ENCODE measurements at regions not wholly inside any gene's neighbourhood (a gene's known extent, or its start where the extent isn't known, plus 50 kb on each side); places are given as distances from the start of the nearest gene placed in this dataset.

DNA sequence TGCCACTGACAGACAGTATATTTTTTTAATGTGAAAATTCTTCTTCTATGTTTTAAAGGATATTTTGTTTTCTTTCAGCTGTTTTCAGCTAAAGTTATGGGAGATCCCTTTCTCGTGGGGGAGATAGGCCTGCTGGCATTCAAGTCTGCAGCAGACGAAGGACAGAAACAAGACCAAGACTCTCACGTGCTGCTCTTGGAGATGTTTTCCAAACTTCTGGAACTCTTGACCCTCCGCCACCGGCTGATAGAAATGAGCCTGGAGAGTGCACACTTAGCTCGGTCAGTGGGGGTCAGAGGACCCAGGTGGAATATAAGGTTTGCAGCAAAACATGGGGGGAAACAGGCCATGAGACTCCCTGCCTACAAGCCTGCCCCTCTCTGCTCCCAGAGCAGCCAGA is 120.5 kb downstream of the CD164 start:
- Histone ChIP-seq H3K4me2 (ENCODE audit: low read length) (no peak overlapping the region), H3K4me3 (ENCODE audit: low read depth, low read length, poor library complexity, severe bottlenecking) (no peak overlapping the region), H3K9me3 (ENCODE audit: low read length) (no peaks in the 10 kb centered on the region), H3K9me2 (ENCODE audit: insufficient read depth, low read length) (no peaks in the 10 kb centered on the region), H3K36me3 (ENCODE audit: insufficient read depth, low read length) (no peaks in the 10 kb centered on the region), H3K27ac (ENCODE audit: low read depth, low read length, poor library complexity, severe bottlenecking) (no peak overlapping the region), H3K4me1 (ENCODE audit: insufficient read depth, low read length, poor library complexity, severe bottlenecking) (no peaks in the 10 kb centered on the region), H3K79me2 (ENCODE audit: insufficient read depth, low read depth, low read length) (no peaks in the 10 kb centered on the region), H2AFZ (ENCODE audit: low read length) (no peak overlapping the region), H4K20me1 (ENCODE audit: insufficient read depth, low read length) (no peaks in the 10 kb centered on the region)
- TF ChIP-seq, protein P1, sequence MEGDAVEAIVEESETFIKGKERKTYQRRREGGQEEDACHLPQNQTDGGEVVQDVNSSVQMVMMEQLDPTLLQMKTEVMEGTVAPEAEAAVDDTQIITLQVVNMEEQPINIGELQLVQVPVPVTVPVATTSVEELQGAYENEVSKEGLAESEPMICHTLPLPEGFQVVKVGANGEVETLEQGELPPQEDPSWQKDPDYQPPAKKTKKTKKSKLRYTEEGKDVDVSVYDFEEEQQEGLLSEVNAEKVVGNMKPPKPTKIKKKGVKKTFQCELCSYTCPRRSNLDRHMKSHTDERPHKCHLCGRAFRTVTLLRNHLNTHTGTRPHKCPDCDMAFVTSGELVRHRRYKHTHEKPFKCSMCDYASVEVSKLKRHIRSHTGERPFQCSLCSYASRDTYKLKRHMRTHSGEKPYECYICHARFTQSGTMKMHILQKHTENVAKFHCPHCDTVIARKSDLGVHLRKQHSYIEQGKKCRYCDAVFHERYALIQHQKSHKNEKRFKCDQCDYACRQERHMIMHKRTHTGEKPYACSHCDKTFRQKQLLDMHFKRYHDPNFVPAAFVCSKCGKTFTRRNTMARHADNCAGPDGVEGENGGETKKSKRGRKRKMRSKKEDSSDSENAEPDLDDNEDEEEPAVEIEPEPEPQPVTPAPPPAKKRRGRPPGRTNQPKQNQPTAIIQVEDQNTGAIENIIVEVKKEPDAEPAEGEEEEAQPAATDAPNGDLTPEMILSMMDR (conservative IDR thresholded peaks at IDR 0.05; ENCODE audit: low read length) = no peak
- no peak for TF ChIP-seq EZH2phosphoT487 (IDR thresholded peaks at IDR 0.05; ENCODE audit: borderline replicate concordance, low read depth, low read length)
- BruUV-seq (replicated peaks) = no TSS peak
- intact Hi-C loops (cut with micrococcal nuclease; ENCODE audit: unreplicated experiment) = no loop called here
- ChIA-PET CTCF (ENCODE audit: unreplicated experiment) (no interaction called here), POLR2A (no interaction called here)
- DNase-seq (ENCODE audit: low spot score) = no peak

DNA sequence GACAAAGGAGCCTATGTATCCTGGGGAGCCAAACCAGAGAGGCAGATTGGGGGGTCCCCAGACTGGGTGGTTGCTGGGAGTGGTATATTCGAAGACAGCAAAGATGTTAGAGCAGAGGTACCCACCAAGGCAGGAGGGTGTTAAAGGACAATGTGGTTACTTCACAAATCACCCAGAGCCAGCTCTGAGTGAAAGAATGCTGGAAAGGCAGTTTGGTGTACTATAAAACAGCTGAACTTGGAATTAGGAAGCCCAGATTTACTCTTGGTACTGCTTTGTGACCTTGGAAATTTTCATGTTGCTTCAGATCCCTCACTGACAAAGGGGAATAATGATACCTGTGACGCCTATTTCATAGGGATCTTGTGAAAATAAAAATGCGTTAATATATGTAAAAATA is 121.6 kb downstream of the CD164 start:
- Histone ChIP-seq H3K4me1 (ENCODE audit: insufficient read depth, low read length, poor library complexity, severe bottlenecking) (no peaks in the 10 kb centered on the region), H2AFZ (ENCODE audit: low read length) (no peak overlapping the region), H3K9me2 (ENCODE audit: insufficient read depth, low read length) (no peaks in the 10 kb centered on the region), H3K27ac (ENCODE audit: low read depth, low read length, poor library complexity, severe bottlenecking) (no peak overlapping the region), H3K9me3 (ENCODE audit: low read length) (no peaks in the 10 kb centered on the region), H3K4me2 (ENCODE audit: low read length) (no peak overlapping the region), H3K4me3 (ENCODE audit: low read depth, low read length, poor library complexity, severe bottlenecking) (no peak overlapping the region), H4K20me1 (ENCODE audit: insufficient read depth, low read length) (no peaks in the 10 kb centered on the region), H3K79me2 (ENCODE audit: insufficient read depth, low read depth, low read length) (no peaks in the 10 kb centered on the region), H3K36me3 (ENCODE audit: insufficient read depth, low read length) (no peaks in the 10 kb centered on the region)
- no peak for DNase-seq (ENCODE audit: low spot score)
- BruUV-seq (replicated peaks) = no TSS peak
- ChIA-PET POLR2A (no interaction called here), CTCF (ENCODE audit: unreplicated experiment) (no interaction called here)
- intact Hi-C loops (cut with micrococcal nuclease; ENCODE audit: unreplicated experiment) = no loop called here
- TF ChIP-seq, protein P1 (conservative IDR thresholded peaks at IDR 0.05; ENCODE audit: low read length) = no peak
- TF ChIP-seq EZH2phosphoT487 (IDR thresholded peaks at IDR 0.05; ENCODE audit: borderline replicate concordance, low read depth, low read length) = no peak

DNA sequence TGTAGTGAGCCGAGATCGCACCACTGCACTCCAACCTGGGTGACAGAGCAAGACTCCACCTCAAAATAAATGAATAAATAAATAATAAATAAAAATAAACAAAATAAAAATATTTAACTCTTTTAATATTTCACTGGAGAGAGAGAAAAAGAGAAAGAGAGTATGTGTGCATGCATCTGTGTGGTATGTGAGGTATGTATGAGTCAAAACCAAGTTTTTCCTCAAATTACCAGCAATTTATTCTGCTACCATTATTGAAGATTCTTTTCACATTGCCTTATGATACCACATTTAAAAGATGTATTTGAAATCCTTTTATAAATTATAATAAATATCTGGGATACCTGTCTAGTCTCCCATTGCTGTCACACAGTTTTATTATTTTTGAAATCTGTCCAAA is 122.1 kb downstream of the CD164 start:
- intact Hi-C loops (cut with micrococcal nuclease; ENCODE audit: unreplicated experiment) = no loop called here
- no peaks in the 10 kb centered on the region for H3K9me3 ChIP-seq (ENCODE audit: low read length)
- BruUV-seq (replicated peaks) = no TSS peak
- H3K79me2 ChIP-seq (ENCODE audit: insufficient read depth, low read depth, low read length) = no peaks in the 10 kb centered on the region
- POLR2A ChIA-PET = no interaction called here
- H3K4me3 ChIP-seq (ENCODE audit: low read depth, low read length, poor library complexity, severe bottlenecking) = no peak overlapping the region
- no peaks in the 10 kb centered on the region for H3K9me2 ChIP-seq (ENCODE audit: insufficient read depth, low read length)
- DNase-seq (ENCODE audit: low spot score) = no peak
- H3K4me1 ChIP-seq (ENCODE audit: insufficient read depth, low read length, poor library complexity, severe bottlenecking) = no peaks in the 10 kb centered on the region
- no peak overlapping the region for H3K27ac ChIP-seq (ENCODE audit: low read depth, low read length, poor library complexity, severe bottlenecking)
- no peaks in the 10 kb centered on the region for H3K36me3 ChIP-seq (ENCODE audit: insufficient read depth, low read length)
- no peak overlapping the region for H2AFZ ChIP-seq (ENCODE audit: low read length)
- CTCF ChIA-PET (ENCODE audit: unreplicated experiment) = no interaction called here
- no peak overlapping the region for H3K4me2 ChIP-seq (ENCODE audit: low read length)
- no peaks in the 10 kb centered on the region for H4K20me1 ChIP-seq (ENCODE audit: insufficient read depth, low read length)
- TF ChIP-seq, protein P1 (conservative IDR thresholded peaks at IDR 0.05; ENCODE audit: low read length) = no peak
- no peak for TF ChIP-seq EZH2phosphoT487 (IDR thresholded peaks at IDR 0.05; ENCODE audit: borderline replicate concordance, low read depth, low read length)
